K562 (cell line): ENCODE measurements at regions not wholly inside any gene's neighbourhood (a gene's known extent, or its start where the extent isn't known, plus 50 kb on each side); places are given as distances from the start of the nearest gene placed in this dataset.

Source experiments
- ARID1B ChIP-seq: fragments of 450-650 bp; IDR thresholded peaks from 2 replicates; pipeline ENCODE4 v1.6.1; 2016; ENCODE audit warnings: antibody characterized with exemption, mild to moderate bottlenecking, inconsistent platforms
- BRF1 ChIP-seq: IDR thresholded peaks from 3 replicates; pipeline ENCODE4 v1.6.1; 2011; ENCODE audit warnings: borderline replicate concordance, mild to moderate bottlenecking; ENCODE audit not compliant: insufficient read length; ENCODE audit errors: extremely low read depth
- C11orf30 ChIP-seq: fragments of 450-650 bp; IDR thresholded peaks from 2 replicates; pipeline ENCODE4 v1.6.1; 2016; ENCODE audit warnings: low read depth, mild to moderate bottlenecking
- CBFA2T3 ChIP-seq: fragments of 450-650 bp; IDR thresholded peaks from 2 replicates; pipeline ENCODE4 v1.6.1; 2017
- DPF2 ChIP-seq: fragments of 450-650 bp; IDR thresholded peaks from 2 replicates; pipeline ENCODE4 v1.6.1; 2016
- EHMT2 ChIP-seq: fragments of 450-650 bp; IDR thresholded peaks from 2 replicates; pipeline ENCODE4 v1.6.1; 2018; ENCODE audit warnings: antibody characterized with exemption
- HDAC1 ChIP-seq, 2 experiments: fragments of 450-650 bp; IDR thresholded peaks; 2 replicates each; pipeline ENCODE4 v1.6.1; 2016 to 2017; ENCODE audit warnings: inconsistent platforms in 1 of 2, mild to moderate bottlenecking in 1 of 2, moderate library complexity in 1 of 2
- HOMEZ ChIP-seq: fragments of 250-450 bp; sonication (Bioruptor Pico); IDR thresholded peaks from 2 replicates; pipeline ENCODE4 v1.4.0; 2020; ENCODE audit warnings: mild to moderate bottlenecking, moderate library complexity
- JUND ChIP-seq, 2 experiments: IDR thresholded peaks; 2 replicates in 1 of 2; 3 replicates in 1 of 2; pipeline ENCODE4 v1.6.1; 2011; ENCODE audit warnings: borderline replicate concordance in 2 of 2, low read depth in 2 of 2, low read length in 2 of 2, improper control_type of control experiment in 1 of 2, missing biosample characterization in 1 of 2, missing genetic modification characterization in 1 of 2, missing genetic modification reagents in 1 of 2
- MAFG ChIP-seq: fragments of 450-650 bp; conservative IDR thresholded peaks from 2 replicates; pipeline ENCODE4 v1.6.1; 2016; ENCODE audit warnings: missing genetic modification characterization, missing compliant biosample characterization
- MAFK ChIP-seq: IDR thresholded peaks from 2 replicates; pipeline ENCODE4 v1.6.1; 2011; ENCODE audit warnings: low read length, improper control_type of control experiment
- NFE2 ChIP-seq: IDR thresholded peaks from 2 replicates; pipeline ENCODE4 v1.6.1; 2014; ENCODE audit warnings: antibody characterized with exemption, low read depth
- NFIC ChIP-seq: fragments of 450-650 bp; IDR thresholded peaks from 2 replicates; pipeline ENCODE4 v1.6.1; 2017; ENCODE audit warnings: mild to moderate bottlenecking, inconsistent platforms
- NUFIP1 ChIP-seq: fragments of 450-650 bp; IDR thresholded peaks from 2 replicates; pipeline ENCODE4 v1.6.1; 2018; ENCODE audit not compliant: partially characterized antibody
- SAFB ChIP-seq: fragments of 200-400 bp; formaldehyde crosslinking; IDR thresholded peaks from 2 replicates; pipeline ENCODE4 v1.6.1; 2017; ENCODE audit warnings: low read depth, low read length, borderline replicate concordance
- TCF3 ChIP-seq: sonication (generic); formaldehyde crosslinking; IDR thresholded peaks from 2 replicates; pipeline ENCODE4 v1.4.0; 2020; ENCODE audit warnings: mild to moderate bottlenecking, missing genetic modification reagents
- TEAD4 ChIP-seq, 2 experiments: sonication (generic) in 1 of 2; formaldehyde crosslinking in 1 of 2; IDR thresholded peaks; 2 replicates each; pipeline versions ENCODE4 v1.6.1 to v1.8.0; 2012 to 2022; ENCODE audit warnings: borderline replicate concordance in 1 of 2, inconsistent platforms in 1 of 2, low read length in 1 of 2, mild to moderate bottlenecking in 1 of 2, missing genetic modification reagents in 1 of 2
- TOE1 ChIP-seq, 2 experiments: fragments of 450-650 bp in 1 of 2; sonication (generic) in 1 of 2; formaldehyde crosslinking in 1 of 2; IDR thresholded peaks; 2 replicates each; pipeline versions ENCODE4 v1.7.1 to v1.8.0; 2016 to 2022; ENCODE audit warnings: borderline replicate concordance in 2 of 2, mild to moderate bottlenecking in 2 of 2, antibody characterized with exemption in 1 of 2, inconsistent platforms in 1 of 2, low read depth in 1 of 2, missing genetic modification reagents in 1 of 2, moderate library complexity in 1 of 2
- ZNF830 ChIP-seq: fragments of 250-450 bp; sonication (Bioruptor Pico); IDR thresholded peaks from 2 replicates; pipeline ENCODE4 v1.5.0; 2021; ENCODE audit warnings: mild to moderate bottlenecking
- TF ChIP-seq, protein P1 (sequence below): fragments of 450-650 bp; formaldehyde crosslinking; IDR thresholded peaks from 2 replicates; pipeline ENCODE4 v1.4.0; 2020; ENCODE audit warnings: mild to moderate bottlenecking, mixed read lengths
- TF ChIP-seq, protein P2 (sequence below): fragments of 250-450 bp; sonication (Bioruptor Pico); IDR thresholded peaks from 2 replicates; pipeline ENCODE4 v1.8.0; 2022; ENCODE audit warnings: inconsistent platforms, mild to moderate bottlenecking, moderate library complexity, borderline replicate concordance

DNA sequence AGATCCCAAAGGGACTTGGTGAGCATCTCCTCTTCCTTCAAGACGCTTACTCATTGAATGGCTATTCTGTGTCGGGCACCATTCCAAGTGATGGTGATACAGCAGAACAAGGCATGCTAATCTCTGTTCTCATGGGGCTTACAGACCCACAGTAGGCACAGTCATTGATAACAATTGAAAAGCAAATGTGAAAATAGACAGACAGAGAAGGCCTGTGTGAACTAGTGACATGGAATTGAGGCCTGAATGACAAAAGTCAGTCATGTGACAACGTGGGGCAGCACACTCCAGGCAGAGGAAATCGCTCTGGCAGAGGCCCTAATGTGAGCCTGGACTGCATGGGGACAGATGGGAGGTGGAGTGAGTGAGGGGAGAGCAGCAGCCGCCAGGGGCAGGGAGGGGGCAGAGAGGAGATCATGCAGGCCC, 70.7 kb upstream of the CPLX2 start (continued):
- TF ChIP-seq TCF3 (peak; percentile 31; the same call in 1 of the 2 replicates), HDAC1 (IDR thresholded peaks at IDR 0.05) (no peak), NFE2 (peak; percentile 92), NFIC (peak; percentile 90), ARID1B (peak; percentile 32; the same call in 1 of the 2 replicates), TEAD4 (IDR thresholded peaks at IDR 0.05; ENCODE audit: low read length) (0 out of 2 replicates have a peak, but pooled peaks have one; percentile 8), TEAD4 (CRISPR knock-in tag; IDR thresholded peaks at IDR 0.05; ENCODE audit: borderline replicate concordance) (no peak), DPF2 (peak; percentile 57), NUFIP1 (no peak), MAFG (tag) (peak; percentile 83), BRF1 (no peak), MAFK (peak; percentile 69; the same call in 1 of the 2 replicates), SAFB (no peak), JUND (IDR thresholded peaks at IDR 0.05; ENCODE audit: borderline replicate concordance, low read depth, low read length) (no peak), JUND (tag; IDR thresholded peaks at IDR 0.05; ENCODE audit: borderline replicate concordance, low read depth, low read length) (0 out of 3 replicates have a peak, but pooled peaks have one; percentile 17), EHMT2 (peak; percentile 74), CBFA2T3 (peak; percentile 56), TOE1 (IDR thresholded peaks at IDR 0.05; ENCODE audit: borderline replicate concordance) (0 out of 2 replicates have a peak, but pooled peaks have one; percentile 19), TOE1 (CRISPR knock-in tag; IDR thresholded peaks at IDR 0.05; ENCODE audit: borderline replicate concordance, low read depth) (no peak), ZNF830 (CRISPR knock-in tag) (no peak), C11orf30 (peak; percentile 89), HOMEZ (CRISPR knock-in tag) (no peak)
- TF ChIP-seq, protein P1, sequence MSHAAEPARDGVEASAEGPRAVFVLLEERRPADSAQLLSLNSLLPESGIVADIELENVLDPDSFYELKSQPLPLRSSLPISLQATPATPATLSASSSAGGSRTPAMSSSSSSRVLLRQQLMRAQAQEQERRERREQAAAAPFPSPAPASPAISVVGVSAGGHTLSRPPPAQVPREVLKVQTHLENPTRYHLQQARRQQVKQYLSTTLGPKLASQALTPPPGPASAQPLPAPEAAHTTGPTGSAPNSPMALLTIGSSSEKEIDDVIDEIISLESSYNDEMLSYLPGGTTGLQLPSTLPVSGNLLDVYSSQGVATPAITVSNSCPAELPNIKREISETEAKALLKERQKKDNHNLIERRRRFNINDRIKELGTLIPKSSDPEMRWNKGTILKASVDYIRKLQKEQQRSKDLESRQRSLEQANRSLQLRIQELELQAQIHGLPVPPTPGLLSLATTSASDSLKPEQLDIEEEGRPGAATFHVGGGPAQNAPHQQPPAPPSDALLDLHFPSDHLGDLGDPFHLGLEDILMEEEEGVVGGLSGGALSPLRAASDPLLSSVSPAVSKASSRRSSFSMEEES (CRISPR knock-in tag): peak; percentile 83
- TF ChIP-seq, protein P2, sequence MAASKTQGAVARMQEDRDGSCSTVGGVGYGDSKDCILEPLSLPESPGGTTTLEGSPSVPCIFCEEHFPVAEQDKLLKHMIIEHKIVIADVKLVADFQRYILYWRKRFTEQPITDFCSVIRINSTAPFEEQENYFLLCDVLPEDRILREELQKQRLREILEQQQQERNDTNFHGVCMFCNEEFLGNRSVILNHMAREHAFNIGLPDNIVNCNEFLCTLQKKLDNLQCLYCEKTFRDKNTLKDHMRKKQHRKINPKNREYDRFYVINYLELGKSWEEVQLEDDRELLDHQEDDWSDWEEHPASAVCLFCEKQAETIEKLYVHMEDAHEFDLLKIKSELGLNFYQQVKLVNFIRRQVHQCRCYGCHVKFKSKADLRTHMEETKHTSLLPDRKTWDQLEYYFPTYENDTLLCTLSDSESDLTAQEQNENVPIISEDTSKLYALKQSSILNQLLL (CRISPR knock-in tag): no peak
